DND-41 (cell line): ENCODE measurements at regions not wholly inside any gene's neighbourhood (a gene's known extent, or its start where the extent isn't known, plus 50 kb on each side); places are given as distances from the start of the nearest gene placed in this dataset.
"Not testable (repeated sequence)": the region's sequence is repeated elsewhere in the genome, so short reads cannot be mapped to it uniquely, and the experiment has no call there.

Experiments used
- EZH2 ChIP-seq: IDR thresholded peaks from 3 replicates; pipeline ENCODE4 v1.6.1; 2012; ENCODE audit warnings: borderline replicate concordance, low read depth, mild to moderate bottlenecking, moderate library complexity, low read length, inconsistent platforms; ENCODE audit not compliant: severe bottlenecking
- TF ChIP-seq, protein P1 (sequence below): IDR thresholded peaks from 2 replicates; pipeline ENCODE4 v1.5.1; 2012; ENCODE audit warnings: borderline replicate concordance, low read length, moderate library complexity, mild to moderate bottlenecking; ENCODE audit not compliant: poor library complexity, severe bottlenecking; ENCODE audit errors: extremely low read depth

DNA sequence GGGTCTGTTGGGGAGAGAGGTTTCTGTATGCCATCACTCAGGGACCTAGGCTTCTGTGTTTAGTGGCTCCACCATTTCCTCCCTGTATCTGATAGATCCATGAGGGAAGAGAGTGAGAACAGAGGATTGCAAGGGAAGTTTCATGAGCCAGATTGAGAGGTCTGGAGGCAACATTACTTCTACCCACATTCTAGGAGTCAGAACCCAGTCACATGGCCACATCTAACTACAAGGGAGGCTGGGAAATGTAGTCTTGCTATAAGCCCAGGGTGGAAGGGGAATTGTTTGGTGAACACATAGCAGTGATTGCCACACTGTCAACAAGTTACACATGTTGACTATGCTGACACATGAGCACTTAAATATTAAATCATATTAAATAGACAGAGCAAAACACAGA is 834.8 kb downstream of the C12orf50 start:
- TF ChIP-seq, protein P1, sequence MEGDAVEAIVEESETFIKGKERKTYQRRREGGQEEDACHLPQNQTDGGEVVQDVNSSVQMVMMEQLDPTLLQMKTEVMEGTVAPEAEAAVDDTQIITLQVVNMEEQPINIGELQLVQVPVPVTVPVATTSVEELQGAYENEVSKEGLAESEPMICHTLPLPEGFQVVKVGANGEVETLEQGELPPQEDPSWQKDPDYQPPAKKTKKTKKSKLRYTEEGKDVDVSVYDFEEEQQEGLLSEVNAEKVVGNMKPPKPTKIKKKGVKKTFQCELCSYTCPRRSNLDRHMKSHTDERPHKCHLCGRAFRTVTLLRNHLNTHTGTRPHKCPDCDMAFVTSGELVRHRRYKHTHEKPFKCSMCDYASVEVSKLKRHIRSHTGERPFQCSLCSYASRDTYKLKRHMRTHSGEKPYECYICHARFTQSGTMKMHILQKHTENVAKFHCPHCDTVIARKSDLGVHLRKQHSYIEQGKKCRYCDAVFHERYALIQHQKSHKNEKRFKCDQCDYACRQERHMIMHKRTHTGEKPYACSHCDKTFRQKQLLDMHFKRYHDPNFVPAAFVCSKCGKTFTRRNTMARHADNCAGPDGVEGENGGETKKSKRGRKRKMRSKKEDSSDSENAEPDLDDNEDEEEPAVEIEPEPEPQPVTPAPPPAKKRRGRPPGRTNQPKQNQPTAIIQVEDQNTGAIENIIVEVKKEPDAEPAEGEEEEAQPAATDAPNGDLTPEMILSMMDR, result not testable (repeated sequence)
- TF ChIP-seq EZH2, result not testable (repeated sequence)
